Skeletal muscle satellite cell (primary cell): ENCODE measurements at regions not wholly inside any gene's neighbourhood (a gene's known extent, or its start where the extent isn't known, plus 50 kb on each side); places are given as distances from the start of the nearest gene placed in this dataset.

Experiments
- H3K27me3 ChIP-seq: 2 replicates; pipeline ENCODE4 v1.7.0; 2013; ENCODE audit warnings: low read length; ENCODE audit not compliant: control insufficient read depth, insufficient read depth
- H3K36me3 ChIP-seq: 2 replicates; pipeline ENCODE4 v1.7.0; 2013; ENCODE audit warnings: mild to moderate bottlenecking, control low read depth, low read length; ENCODE audit not compliant: insufficient read depth
- H3K4me1 ChIP-seq: 2 replicates; pipeline ENCODE4 v1.7.0; 2013; ENCODE audit warnings: low read length; ENCODE audit not compliant: control insufficient read depth, insufficient read depth
- H3K4me2 ChIP-seq: 2 replicates; pipeline ENCODE4 v1.7.0; 2013; ENCODE audit warnings: mild to moderate bottlenecking, low read length
- H3K4me3 ChIP-seq: 2 replicates; pipeline ENCODE4 v1.7.0; 2013; ENCODE audit warnings: low read length
- H3K9ac ChIP-seq: 2 replicates; pipeline ENCODE4 v1.7.0; 2013; ENCODE audit warnings: mild to moderate bottlenecking, low read depth, low read length, moderate library complexity
- H3K9me3 ChIP-seq: replicated peaks from 2 replicates; pipeline ENCODE4 v1.7.0; 2013; ENCODE audit warnings: mild to moderate bottlenecking, control low read depth, low read length

DNA sequence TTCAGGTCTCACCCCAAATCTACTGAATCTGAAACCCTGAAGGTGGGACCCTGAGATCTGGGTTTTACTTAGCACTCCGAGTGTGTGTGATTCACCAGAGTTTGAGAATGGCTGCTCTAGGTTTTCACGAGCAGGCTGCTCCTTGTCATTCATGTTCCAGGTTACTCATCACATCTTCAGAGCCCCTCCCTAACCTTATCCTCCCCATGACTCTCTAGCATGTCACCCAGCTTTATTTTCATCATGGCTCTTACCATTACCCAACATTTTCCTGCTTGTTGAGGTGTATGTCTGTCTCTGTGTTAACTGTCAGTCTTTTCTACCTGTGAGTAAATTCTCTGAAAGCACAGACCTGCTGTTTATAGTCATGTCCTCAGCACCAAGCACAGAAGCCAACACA is 319.2 kb downstream of the NSG2 start:
- Histone ChIP-seq H3K4me1 (no peaks in the 10 kb centered on the region), H3K9ac (no peak overlapping the region)

DNA sequence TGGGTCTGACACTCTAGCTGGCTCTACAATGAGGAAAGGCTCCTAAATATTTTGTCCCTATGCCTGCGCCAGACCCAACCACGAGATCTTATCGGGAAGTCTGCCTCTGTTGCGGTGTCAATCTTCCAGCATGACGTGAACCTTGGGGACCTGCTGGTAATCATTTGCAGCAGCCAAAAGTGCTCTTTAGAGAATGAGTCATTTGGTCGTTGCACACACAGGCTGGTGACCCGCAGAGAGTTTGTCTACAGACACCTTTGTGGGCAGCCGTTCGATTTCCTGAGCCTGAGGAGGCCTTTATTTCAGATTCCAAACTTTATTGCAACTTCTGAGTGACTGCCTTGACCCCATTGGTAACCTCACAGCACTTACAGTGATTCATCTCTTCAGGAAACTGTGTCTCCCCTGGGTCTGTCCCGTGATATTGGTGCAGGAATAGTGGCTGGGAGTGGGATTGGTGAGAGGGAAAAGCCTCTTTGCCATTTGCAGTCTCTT is 326.1 kb downstream of the NSG2 start:
- no peaks in the 10 kb centered on the region for H3K27me3 ChIP-seq
- H3K4me3 ChIP-seq = no peak overlapping the region
- H3K9me3 ChIP-seq = no peaks in the 10 kb centered on the region
- H3K4me2 ChIP-seq = no peak overlapping the region
- H3K4me1 ChIP-seq = no peaks in the 10 kb centered on the region
- H3K36me3 ChIP-seq = no peaks in the 10 kb centered on the region
- no peak overlapping the region for H3K9ac ChIP-seq

More for the DNA sequence above, 319.2 kb downstream of the NSG2 start:
- Histone ChIP-seq H3K9me3 (no peaks in the 10 kb centered on the region), H3K36me3 (no peaks in the 10 kb centered on the region), H3K27me3 (no peaks in the 10 kb centered on the region), H3K4me3 (no peak overlapping the region), H3K4me2 (no peak overlapping the region)

DNA sequence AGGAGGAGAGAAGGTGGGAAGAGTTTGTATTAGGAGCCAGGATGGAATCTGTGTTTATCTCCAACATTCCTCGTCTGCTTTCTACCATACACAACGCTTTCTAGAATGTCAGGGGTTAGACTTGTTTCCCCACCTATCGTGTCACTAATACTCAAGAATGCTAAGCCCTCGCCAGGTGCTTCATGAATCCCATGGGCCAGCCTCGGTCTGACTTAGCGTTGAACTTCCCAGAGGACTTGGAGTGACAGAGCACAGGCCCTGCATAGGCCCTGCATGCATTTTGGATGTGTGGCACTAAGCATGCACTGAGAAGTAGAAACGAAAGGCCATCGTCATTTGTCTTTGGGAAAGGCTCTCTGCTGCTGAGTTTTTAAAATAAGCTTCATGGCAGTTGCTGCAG is 328.7 kb downstream of the NSG2 start:
- Histone ChIP-seq H3K9ac (no peak overlapping the region), H3K27me3 (no peaks in the 10 kb centered on the region), H3K4me1 (no peaks in the 10 kb centered on the region), H3K4me3 (no peak overlapping the region), H3K36me3 (no peaks in the 10 kb centered on the region), H3K4me2 (no peak overlapping the region), H3K9me3 (no peaks in the 10 kb centered on the region)

DNA sequence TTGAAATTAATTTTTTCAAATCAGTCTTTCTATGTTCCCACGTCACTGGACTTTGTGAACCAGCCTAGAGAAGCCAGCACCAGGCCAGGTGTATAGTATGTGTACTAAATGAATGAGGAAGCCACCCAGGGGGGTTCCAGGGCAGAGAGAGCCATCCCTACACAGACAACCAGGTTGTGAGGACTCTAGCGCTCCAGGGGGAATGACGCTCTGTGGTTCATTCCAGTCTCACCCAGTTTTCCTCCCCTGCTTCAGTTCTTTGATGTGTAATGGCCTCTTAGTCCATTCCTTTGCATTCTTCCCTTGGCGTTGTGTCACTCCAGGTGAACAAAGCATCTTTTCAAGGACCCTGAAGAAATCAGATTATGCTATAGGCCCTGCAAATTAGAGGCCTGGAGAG is 330.6 kb downstream of the NSG2 start:
- Histone ChIP-seq H3K27me3 (no peaks in the 10 kb centered on the region), H3K4me2 (no peak overlapping the region), H3K9ac (no peak overlapping the region), H3K4me3 (no peak overlapping the region), H3K9me3 (no peaks in the 10 kb centered on the region), H3K4me1 (no peaks in the 10 kb centered on the region), H3K36me3 (no peaks in the 10 kb centered on the region)

DNA sequence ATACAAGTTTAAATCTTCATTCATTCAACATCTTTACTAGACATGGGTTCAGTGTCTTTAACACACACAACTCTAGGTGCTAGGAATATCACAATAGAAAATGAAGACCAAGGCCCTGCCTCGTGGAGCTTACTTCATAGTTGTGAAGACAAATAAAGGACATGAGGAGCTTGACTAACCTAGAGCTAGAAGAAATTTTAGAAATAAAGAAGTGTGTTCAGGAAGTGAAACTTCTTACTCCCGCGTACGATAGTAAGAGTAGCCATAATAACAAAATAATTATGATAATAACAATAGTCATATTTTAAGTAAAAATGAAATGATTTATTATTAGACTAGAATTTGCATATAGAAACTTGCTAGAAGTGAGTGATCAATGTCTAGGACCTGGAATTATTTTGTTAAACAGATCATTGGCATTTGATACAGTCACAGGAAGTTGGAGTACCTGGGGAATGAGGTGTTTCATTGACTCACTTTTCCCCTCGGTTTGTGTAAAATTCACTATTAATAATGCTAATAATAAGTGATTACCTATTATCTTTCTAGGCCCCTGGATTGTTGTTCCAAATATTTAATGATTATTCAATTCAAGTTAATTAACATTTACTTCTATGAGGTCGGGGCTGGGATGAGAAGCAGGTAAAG is 331.3 kb downstream of the NSG2 start:
- Histone ChIP-seq H3K27me3 (no peaks in the 10 kb centered on the region), H3K36me3 (no peaks in the 10 kb centered on the region), H3K4me3 (no peak overlapping the region), H3K9ac (no peak overlapping the region), H3K4me1 (no peaks in the 10 kb centered on the region), H3K4me2 (no peak overlapping the region), H3K9me3 (no peaks in the 10 kb centered on the region)

DNA sequence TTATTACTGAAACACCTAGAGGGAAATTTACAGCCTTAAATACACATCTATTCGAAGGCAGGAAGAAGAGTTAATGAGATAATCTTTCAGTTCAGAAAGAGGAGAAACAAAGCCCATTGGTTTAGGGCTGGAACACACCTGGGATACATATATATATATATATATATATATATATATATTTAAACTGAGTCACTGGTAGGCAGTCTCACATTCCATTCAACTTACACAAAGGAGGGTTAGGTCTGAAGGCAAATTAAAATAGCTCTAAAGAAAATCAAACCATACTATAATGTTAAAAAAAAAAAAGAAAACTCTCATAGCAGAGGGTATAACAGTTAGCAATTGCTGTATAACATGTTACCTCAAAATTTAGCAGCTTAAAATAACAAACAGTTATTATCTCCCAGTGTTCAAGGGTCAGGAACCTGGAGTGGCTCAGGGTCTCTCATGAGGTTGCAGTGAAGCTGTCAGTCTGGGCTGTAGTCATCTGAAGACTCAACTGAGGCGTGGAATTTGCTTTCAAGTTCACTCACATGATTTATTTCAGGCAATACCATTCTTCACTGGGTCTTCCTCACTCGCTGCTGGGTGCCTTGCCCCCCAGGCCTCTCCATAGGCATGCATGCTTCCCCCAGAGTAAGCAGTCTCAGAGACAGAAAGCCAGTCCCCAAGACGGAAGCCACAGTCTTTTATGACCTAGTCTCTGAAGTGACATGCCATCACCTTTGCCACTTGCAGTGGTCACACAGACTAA is 332.8 kb downstream of the NSG2 start:
- H3K27me3 ChIP-seq = no peaks in the 10 kb centered on the region
- H3K4me2 ChIP-seq = no peak overlapping the region
- no peak overlapping the region for H3K4me3 ChIP-seq
- no peak overlapping the region for H3K9ac ChIP-seq
- no peaks in the 10 kb centered on the region for H3K36me3 ChIP-seq
- H3K9me3 ChIP-seq = no peaks in the 10 kb centered on the region
- H3K4me1 ChIP-seq = no peaks in the 10 kb centered on the region

DNA sequence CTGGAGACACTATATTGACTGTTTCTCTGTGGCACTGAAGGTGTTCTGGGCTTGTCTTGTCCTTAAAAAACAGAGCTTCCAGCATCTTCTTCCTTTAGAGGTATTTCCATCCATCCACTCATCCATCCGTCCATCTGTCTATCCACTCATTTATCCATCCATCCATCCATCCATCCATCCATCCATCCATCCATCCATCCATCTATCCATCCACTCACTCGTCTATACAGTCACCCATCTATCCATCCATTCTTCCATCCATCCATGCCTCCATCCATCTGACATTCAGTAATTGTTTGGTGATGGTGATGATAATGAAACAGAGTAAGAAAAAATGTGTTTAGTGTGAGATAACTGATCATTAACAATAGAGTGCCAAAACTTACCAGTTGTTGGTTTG is 334.8 kb downstream of the NSG2 start:
- no peaks in the 10 kb centered on the region for H3K27me3 ChIP-seq

DNA sequence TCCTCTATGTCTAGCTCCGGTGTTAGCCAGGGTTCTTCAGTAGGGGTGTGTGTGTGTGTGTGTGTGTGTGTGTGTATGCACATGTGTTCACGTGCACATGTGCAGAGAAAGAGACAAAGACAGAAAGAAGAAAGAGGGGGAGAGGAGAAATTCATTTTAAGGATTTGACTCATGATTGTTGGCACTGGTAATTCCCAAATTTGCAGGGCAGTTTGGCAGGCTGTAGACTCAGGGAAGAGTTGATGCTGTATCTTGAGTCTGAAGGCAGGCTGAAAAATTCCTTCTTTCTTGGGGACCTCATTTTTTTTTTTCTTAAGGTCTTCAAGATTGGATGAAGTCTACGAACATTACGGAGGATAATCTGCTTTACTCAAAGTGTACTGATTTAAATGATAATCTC is 335.7 kb downstream of the NSG2 start:
- no peaks in the 10 kb centered on the region for H3K36me3 ChIP-seq
- no peak overlapping the region for H3K4me3 ChIP-seq
- no peaks in the 10 kb centered on the region for H3K9me3 ChIP-seq
- H3K4me2 ChIP-seq = no peak overlapping the region
- no peaks in the 10 kb centered on the region for H3K27me3 ChIP-seq
- no peak overlapping the region for H3K9ac ChIP-seq
- H3K4me1 ChIP-seq = no peaks in the 10 kb centered on the region

More for the DNA sequence above, 334.8 kb downstream of the NSG2 start:
- no peak overlapping the region for H3K9ac ChIP-seq
- H3K36me3 ChIP-seq = no peaks in the 10 kb centered on the region
- H3K4me3 ChIP-seq = no peak overlapping the region
- H3K4me2 ChIP-seq = no peak overlapping the region
- no peaks in the 10 kb centered on the region for H3K9me3 ChIP-seq
- no peaks in the 10 kb centered on the region for H3K4me1 ChIP-seq

DNA sequence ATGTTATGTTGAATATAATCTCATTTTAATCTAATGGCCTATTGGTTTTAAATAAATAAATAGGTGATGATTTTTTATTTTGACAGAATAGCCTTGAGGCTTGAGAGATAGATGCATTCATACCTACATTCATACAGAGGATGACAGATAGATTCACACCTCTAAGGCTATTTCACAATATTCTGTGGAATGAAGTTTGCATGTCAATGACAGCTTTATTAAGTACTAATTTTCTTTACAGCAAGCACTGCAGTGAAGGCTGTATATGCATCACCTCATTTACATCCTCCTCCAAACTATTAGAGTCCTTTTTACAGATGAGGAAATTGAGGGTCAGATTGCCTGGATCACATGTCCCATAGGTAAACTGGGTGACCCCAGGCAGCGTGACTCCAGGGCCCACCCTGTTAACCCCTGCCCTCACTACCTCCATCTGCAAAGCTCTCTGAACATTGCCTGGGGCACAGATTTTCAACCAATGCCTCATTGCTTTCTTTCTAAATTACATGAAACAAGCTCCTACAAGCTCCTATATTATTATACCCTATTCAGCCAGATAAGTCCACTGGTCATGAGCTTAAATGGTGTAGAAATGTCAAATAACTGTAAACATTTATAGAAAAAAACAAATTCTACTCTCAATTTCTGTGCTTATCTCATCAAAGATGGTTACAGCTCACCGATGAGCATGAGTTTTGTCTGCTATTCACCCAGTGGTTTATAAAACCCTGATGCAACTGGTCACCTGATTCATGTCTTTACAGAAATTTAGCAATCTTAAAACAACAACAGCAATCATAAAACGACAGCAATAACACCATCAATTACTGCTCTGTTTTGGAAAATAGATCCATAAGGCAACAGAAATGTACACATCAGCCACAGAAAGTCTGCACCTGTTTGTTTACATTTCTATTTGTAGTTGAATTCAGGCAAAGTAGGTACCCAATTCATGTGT is 338.0 kb downstream of the NSG2 start:
- H3K4me2 ChIP-seq = no peak overlapping the region

DNA sequence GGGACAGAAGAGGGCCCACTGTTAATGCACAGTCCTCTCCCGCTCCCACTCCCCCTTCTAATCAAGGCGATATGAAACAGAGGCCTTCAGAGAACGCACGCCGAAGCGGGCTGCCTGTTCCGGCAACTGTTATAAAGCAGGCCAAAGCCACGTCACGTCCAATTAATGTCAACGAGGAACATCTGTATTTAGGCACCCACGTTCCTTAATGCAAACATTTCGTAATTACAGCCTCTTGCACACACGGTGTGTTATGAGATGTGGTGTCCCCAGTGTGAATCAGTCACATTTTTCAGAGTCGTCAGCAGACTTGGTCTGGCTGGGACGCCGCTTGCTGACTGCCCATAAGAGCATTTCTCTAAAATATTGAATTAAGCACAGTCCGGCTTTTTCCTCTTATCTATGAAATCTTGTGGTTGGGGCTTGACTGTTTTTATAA is 339.0 kb downstream of the NSG2 start:
- H3K4me2 ChIP-seq = no peak overlapping the region
- H3K36me3 ChIP-seq = no peaks in the 10 kb centered on the region
- H3K4me1 ChIP-seq = no peaks in the 10 kb centered on the region
- no peak overlapping the region for H3K9ac ChIP-seq
- H3K9me3 ChIP-seq = no peaks in the 10 kb centered on the region
- no peak overlapping the region for H3K4me3 ChIP-seq
- H3K27me3 ChIP-seq = no peaks in the 10 kb centered on the region

More for the DNA sequence above, 338.0 kb downstream of the NSG2 start:
- Histone ChIP-seq H3K36me3 (no peaks in the 10 kb centered on the region), H3K9ac (no peak overlapping the region), H3K4me3 (no peak overlapping the region), H3K4me1 (no peaks in the 10 kb centered on the region), H3K9me3 (no peaks in the 10 kb centered on the region), H3K27me3 (no peaks in the 10 kb centered on the region)

DNA sequence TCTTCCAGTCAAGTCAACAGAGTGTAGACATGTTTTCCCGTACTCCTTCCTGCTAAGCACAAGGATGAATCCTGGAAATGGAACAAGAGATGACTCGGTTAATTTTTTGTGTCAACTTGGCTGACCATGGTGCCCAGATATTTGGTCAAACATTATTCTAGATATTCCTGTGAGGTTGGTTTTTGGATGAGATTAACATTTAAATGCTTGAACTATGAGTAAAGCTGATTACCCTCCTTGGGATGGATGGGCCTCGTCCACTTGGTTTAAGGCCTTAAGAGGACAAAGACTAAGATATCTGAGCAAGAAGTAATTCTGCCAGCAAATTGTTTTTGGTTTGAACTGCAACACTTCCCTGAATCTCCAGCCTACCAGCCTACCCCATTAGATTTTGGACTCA is 338.1 kb upstream of the MSX2 start:
- H3K4me1 ChIP-seq = no peaks in the 10 kb centered on the region
- H3K36me3 ChIP-seq = no peaks in the 10 kb centered on the region
- no peak overlapping the region for H3K4me2 ChIP-seq
- no peaks in the 10 kb centered on the region for H3K9me3 ChIP-seq
- no peak overlapping the region for H3K4me3 ChIP-seq
- H3K9ac ChIP-seq = no peak overlapping the region
- H3K27me3 ChIP-seq = no peaks in the 10 kb centered on the region
